CD4-positive, alpha-beta T cell (primary cell): ENCODE measurements at regions not wholly inside any gene's neighbourhood (a gene's known extent, or its start where the extent isn't known, plus 50 kb on each side); places are given as distances from the start of the nearest gene placed in this dataset.

ENCODE experiments used
- ATAC-seq: fragments of 200-7000 bp; cut with Tn5 transposase; one replicate; pipeline ENCODE4 v1.10.0; 2022; ENCODE audit warnings: mild to moderate bottlenecking; ENCODE audit not compliant: poor library complexity
- CTCF ChIA-PET: fragments of 350-600 bp; sonication (Branson Sonifier 250); formaldehyde crosslinking; loops from one replicate; lab custom pipeline; 2021; ENCODE audit warnings: antibody characterized with exemption, inconsistent platforms; lab: Charles Lee
- POLR2A ChIA-PET: fragments of 350-600 bp; sonication (Branson Sonifier 250); formaldehyde crosslinking; loops from one replicate; lab custom pipeline; 2021; ENCODE audit warnings: antibody characterized with exemption, inconsistent platforms; lab: Charles Lee
- DNase-seq, 14 experiments: peaks; one replicate each; pipeline ENCODE4 v3.0.0-alpha.2; 2013 to 2020; ENCODE audit warnings: mixed read lengths in 2 of 14
- H3K27ac ChIP-seq, 2 donors: one replicate each; pipeline versions ENCODE4 v1.5.1 to v1.7.0; 2013; ENCODE audit warnings: low read length in 2 of 2, low read depth in 1 of 2, mild to moderate bottlenecking in 1 of 2
- H3K27me3 ChIP-seq, 2 experiments: 1 replicate in 1 of 2; 2 replicates in 1 of 2; pipeline versions ENCODE4 v1.6.1 to v1.7.0; 2013; ENCODE audit warnings: low read length in 2 of 2, control low read depth in 1 of 2, mild to moderate bottlenecking in 1 of 2, moderate library complexity in 1 of 2; ENCODE audit not compliant: insufficient read depth in 2 of 2, control insufficient read depth in 1 of 2
- H3K36me3 ChIP-seq: one replicate; pipeline ENCODE4 v1.6.1; 2013; ENCODE audit warnings: low read length, control low read depth; ENCODE audit not compliant: insufficient read depth
- H3K4me1 ChIP-seq: one replicate; pipeline ENCODE4 v1.6.1; 2013; ENCODE audit warnings: low read length, control low read depth; ENCODE audit not compliant: insufficient read depth
- H3K4me3 ChIP-seq: one replicate; pipeline ENCODE4 v1.5.1; 2013; ENCODE audit warnings: mild to moderate bottlenecking, low read length, moderate library complexity
- H3K9me3 ChIP-seq, 2 experiments: 1 replicate in 1 of 2; 2 replicates in 1 of 2; pipeline versions ENCODE4 v1.6.1 to v1.7.0; 2013; ENCODE audit warnings: low read length in 2 of 2, mild to moderate bottlenecking in 2 of 2, control low read depth in 1 of 2, moderate library complexity in 1 of 2; ENCODE audit not compliant: control insufficient read depth in 1 of 2, insufficient read depth in 1 of 2
- H3K27ac Mint-ChIP-seq: one replicate; pipeline ENCODE4 v1.8.0; 2020; ENCODE audit warnings: mixed read lengths
- H3K27me3 Mint-ChIP-seq: one replicate; pipeline ENCODE4 v1.8.0; 2021; ENCODE audit warnings: mixed read lengths
- H3K36me3 Mint-ChIP-seq: one replicate; pipeline ENCODE4 v1.8.0; 2021; ENCODE audit warnings: low read depth, mixed read lengths
- H3K4me1 Mint-ChIP-seq: one replicate; pipeline ENCODE4 v1.8.0; 2021; ENCODE audit warnings: low read depth, mixed read lengths
- H3K4me3 Mint-ChIP-seq: one replicate; pipeline ENCODE4 v1.8.0; 2020; ENCODE audit warnings: mild to moderate bottlenecking, mixed read lengths
- H3K9me3 Mint-ChIP-seq: one replicate; pipeline ENCODE4 v1.8.0; 2020; ENCODE audit warnings: mixed read lengths
- CTCF ChIP-seq: fragments of 200-600 bp; IDR thresholded peaks from one replicate; pipeline ENCODE4 v1.8.0; 2022; ENCODE audit warnings: antibody characterized with exemption, mild to moderate bottlenecking
- intact Hi-C, 2 experiments: fragments of 100-400 bp; cut with DNase I in 1 of 2; cut with micrococcal nuclease in 1 of 2; formaldehyde crosslinking; loops; one replicate each; pipeline versions ENCODE4 v1.15.1 to v1.9.0; 2023 to 2025; cut with DNase I, micrococcal nuclease

- H3K4me1 Mint-ChIP-seq: no peaks in the 10 kb centered on the region
- intact Hi-C loops: no loop called here
Measured at GRCh38 chr1:238152119-238152518, 261.4 kb upstream of the ZP4 start.

DNA sequence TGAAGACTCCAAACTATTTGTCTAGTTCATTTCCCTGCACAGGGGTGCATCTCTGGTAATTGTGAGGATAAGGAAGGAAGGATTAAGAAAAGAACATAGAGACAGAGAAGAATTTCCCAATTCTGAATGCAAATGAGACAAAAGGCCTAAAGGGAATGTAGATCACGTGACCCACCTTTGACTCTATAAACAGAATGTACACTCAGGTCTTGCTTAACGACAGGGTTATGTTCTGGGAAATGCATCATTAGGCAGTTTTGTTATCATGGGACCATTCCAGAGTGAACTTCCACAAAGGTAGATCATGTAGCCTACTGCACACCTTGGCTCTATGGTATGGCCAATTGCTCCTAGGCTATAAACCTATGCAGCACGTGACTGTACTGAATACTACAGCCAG is 252.3 kb upstream of the ZP4 start:
- ATAC-seq (no peak), DNase-seq (no peak)
- no peaks in the 10 kb centered on the region for H3K4me1 ChIP-seq
- peaks cover 3% of the 10 kb centered on the region for H3K9me3 Mint-ChIP-seq
- H3K4me3 ChIP-seq: no peak overlapping the region
- H3K36me3 Mint-ChIP-seq: no peaks in the 10 kb centered on the region
- no peak overlapping the region for H3K27ac ChIP-seq
- H3K27me3 Mint-ChIP-seq: no peaks in the 10 kb centered on the region
- TF ChIP-seq CTCF: no peak
- H3K4me3 Mint-ChIP-seq: no peak overlapping the region
- no peaks in the 10 kb centered on the region for H3K9me3 ChIP-seq
- H3K27me3 ChIP-seq: no peaks in the 10 kb centered on the region
- POLR2A ChIA-PET: no interaction called here
- no peaks in the 10 kb centered on the region for H3K36me3 ChIP-seq
- H3K4me1 Mint-ChIP-seq: no peaks in the 10 kb centered on the region
- H3K27ac Mint-ChIP-seq: no peak overlapping the region
- CTCF ChIA-PET: no interaction called here
- intact Hi-C loops: no loop called here

More at GRCh38 chr1:238152119-238152518, 261.4 kb upstream of the ZP4 start:
- POLR2A ChIA-PET: no interaction called here
- Histone ChIP-seq H3K4me3 (no peak overlapping the region), H3K27ac (no peak overlapping the region), H3K4me1 (no peaks in the 10 kb centered on the region), H3K36me3 (no peaks in the 10 kb centered on the region), H3K9me3 (no peaks in the 10 kb centered on the region), H3K27me3 (no peaks in the 10 kb centered on the region)
- CTCF ChIA-PET: no interaction called here
- H3K36me3 Mint-ChIP-seq: no peaks in the 10 kb centered on the region
- no peak for TF ChIP-seq CTCF
- H3K9me3 Mint-ChIP-seq: no peaks in the 10 kb centered on the region
- no peaks in the 10 kb centered on the region for H3K27me3 Mint-ChIP-seq
- ATAC-seq (no peak), DNase-seq (no peak)
- H3K27ac Mint-ChIP-seq: no peak overlapping the region
- no peak overlapping the region for H3K4me3 Mint-ChIP-seq

DNA sequence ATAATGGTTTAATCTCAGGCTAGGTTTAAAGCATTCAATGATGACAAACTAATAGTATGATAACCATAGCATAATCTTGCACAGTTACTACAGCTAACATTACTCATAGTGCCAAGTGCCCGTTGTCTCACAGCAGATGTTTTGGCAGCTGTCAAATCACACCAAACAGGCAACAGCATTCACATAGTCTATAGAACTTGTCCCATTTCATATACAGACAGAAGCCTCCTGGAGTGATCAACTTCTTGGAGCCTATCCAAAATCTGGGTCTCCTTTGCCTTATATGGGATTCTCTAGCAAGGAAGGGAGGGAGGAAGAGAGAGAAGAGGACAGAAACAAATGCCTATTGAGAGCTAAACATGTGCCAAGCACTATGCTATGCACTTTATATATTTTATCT is 250.6 kb upstream of the ZP4 start:
- no peak for DNase-seq
- Mint-ChIP-seq H3K9me3 (peaks cover 3% of the 10 kb centered on the region), H3K36me3 (no peaks in the 10 kb centered on the region), H3K4me3 (no peak overlapping the region), H3K27ac (no peak overlapping the region), H3K4me1 (no peaks in the 10 kb centered on the region), H3K27me3 (no peaks in the 10 kb centered on the region)
- TF ChIP-seq CTCF: no peak
- CTCF ChIA-PET: no interaction called here
- H3K9me3 ChIP-seq: no peaks in the 10 kb centered on the region
- no peaks in the 10 kb centered on the region for H3K36me3 ChIP-seq
- POLR2A ChIA-PET: no interaction called here
- H3K4me3 ChIP-seq: no peak overlapping the region
- H3K4me1 ChIP-seq: no peaks in the 10 kb centered on the region
- no peaks in the 10 kb centered on the region for H3K27me3 ChIP-seq
- intact Hi-C loops: no loop called here
- H3K27ac ChIP-seq: no peak overlapping the region
- ATAC-seq: no peak
